ENCODE measurements at regions not wholly inside any gene's neighbourhood (a gene's known extent, or its start where the extent isn't known, plus 50 kb on each side); places are given as distances from the start of the nearest gene placed in this dataset.

DNA sequence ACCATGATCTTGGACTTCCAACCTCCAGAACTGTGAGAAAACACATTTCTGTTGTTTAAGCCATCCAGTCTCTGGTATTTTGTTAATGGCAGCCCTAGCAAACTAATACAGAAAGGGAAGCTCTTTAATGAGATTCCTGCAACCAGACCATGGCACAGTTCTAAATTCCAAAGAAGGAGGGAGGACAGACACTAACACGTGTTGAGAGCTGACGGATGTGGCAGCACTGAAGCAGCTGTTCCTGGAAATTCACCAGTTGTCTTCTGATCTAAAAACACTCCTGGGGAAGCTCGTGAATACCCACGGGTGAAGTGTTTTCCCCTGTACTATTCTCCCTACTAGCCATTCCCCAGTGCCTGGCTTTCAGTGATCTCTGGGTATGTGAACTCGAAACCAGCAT, 56.7 kb downstream of the RPL22L1 start:
- TF ChIP-seq, protein P1, sequence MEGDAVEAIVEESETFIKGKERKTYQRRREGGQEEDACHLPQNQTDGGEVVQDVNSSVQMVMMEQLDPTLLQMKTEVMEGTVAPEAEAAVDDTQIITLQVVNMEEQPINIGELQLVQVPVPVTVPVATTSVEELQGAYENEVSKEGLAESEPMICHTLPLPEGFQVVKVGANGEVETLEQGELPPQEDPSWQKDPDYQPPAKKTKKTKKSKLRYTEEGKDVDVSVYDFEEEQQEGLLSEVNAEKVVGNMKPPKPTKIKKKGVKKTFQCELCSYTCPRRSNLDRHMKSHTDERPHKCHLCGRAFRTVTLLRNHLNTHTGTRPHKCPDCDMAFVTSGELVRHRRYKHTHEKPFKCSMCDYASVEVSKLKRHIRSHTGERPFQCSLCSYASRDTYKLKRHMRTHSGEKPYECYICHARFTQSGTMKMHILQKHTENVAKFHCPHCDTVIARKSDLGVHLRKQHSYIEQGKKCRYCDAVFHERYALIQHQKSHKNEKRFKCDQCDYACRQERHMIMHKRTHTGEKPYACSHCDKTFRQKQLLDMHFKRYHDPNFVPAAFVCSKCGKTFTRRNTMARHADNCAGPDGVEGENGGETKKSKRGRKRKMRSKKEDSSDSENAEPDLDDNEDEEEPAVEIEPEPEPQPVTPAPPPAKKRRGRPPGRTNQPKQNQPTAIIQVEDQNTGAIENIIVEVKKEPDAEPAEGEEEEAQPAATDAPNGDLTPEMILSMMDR (IDR thresholded peaks at IDR 0.05), result no peak
- no peak for TF ChIP-seq POLR2A (IDR thresholded peaks at IDR 0.05)

Data from uterus (tissue), 2 donors.